Stimulated activated CD4-positive, alpha-beta T cell treated with anti-CD3 and anti-CD28 coated beads, Interleukin-12 subunit alpha, Interleukin-12 subunit beta, amount 100 ng/mL, for 48 hours (primary cell): ENCODE measurements at regions not wholly inside any gene's neighbourhood (a gene's known extent, or its start where the extent isn't known, plus 50 kb on each side); places are given as distances from the start of the nearest gene placed in this dataset.
"Not testable (repeated sequence)": the region's sequence is repeated elsewhere in the genome, so short reads cannot be mapped to it uniquely, and the experiment has no call there.

Experiments used
- DNase-seq, 3 donors: peaks; one replicate each; pipeline ENCODE4 v3.0.0-alpha.2; 2020; ENCODE audit warnings: low read depth in 2 of 3, low spot score in 1 of 3

- DNase-seq: not testable (repeated sequence)
These were observed 844.6 kb downstream of the TTLL7 start for GRCh38 chr1:83154306-83154705.

DNA sequence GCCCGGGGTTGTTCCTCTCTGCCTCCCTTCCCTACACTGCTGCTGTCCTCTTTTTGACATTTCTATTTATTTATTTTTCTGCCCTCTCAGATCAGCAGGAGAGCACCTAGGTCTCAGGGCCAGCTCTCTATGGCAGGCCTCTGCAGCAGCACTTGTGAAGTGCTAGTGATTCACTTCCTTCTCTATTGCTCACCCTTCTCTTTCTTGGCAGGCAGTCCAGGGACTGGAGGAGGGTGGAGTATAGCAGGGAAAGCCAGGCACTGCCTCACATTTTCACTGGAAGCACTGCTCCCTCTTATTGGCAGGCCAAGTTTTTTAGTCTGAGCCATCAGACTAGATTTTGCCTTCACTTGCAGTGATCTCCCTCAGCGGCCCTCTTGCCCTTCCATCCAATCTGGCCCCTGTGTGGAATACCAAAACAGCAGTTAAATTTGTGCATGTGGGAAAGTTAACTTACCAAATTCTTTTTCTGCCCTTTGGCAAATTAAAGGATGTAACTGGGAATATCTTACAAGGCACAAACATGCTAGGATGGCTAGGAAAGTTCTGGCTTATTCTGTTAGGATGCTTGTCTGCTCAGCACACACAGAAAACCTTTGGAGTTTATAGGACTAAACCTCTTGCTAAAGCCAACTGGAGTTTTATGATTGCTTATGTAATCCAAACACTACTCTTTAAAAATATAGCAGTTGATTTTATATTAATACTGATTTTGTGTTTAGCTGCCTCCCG, 847.6 kb downstream of the TTLL7 start:
- not testable (repeated sequence) for DNase-seq

DNA sequence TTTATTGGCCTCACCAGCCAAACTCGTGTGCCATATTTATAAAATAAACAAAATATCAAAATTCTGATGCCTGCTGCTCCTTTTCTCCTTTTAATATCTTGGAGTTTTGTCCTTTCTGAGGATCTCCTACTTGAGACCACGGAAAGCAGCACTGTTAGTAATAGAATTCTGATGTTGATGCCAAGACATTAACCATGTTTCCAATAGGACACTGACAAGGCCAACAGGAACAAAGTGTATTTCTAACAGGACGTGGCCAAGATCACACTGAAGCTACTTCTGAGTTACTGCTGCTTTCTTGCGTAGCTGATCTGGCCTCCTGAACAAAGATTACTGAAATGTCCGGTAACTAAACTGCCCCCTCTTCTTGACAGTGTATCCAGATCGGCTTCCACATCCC, 848.5 kb downstream of the TTLL7 start:
- not testable (repeated sequence) for DNase-seq

DNA sequence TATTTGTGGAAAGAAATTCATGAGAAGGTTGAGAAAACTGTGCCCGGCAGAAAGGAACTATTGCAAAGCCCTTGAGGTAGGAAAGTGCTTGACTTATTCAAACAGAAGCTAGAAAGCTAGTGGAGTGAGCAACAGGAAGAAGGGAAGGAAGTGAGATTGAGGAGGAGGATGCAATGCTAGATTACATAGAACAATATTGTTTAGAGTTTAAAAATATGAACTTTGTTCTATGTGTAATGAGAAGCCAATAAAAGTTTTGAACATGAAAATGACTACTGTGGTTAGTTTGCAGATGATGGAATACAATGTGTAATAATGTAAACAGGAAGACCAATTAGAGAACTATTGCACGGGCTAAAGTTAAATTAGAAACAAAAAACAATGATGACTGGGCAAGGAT, 853.1 kb downstream of the TTLL7 start:
- not testable (repeated sequence) for DNase-seq

DNA sequence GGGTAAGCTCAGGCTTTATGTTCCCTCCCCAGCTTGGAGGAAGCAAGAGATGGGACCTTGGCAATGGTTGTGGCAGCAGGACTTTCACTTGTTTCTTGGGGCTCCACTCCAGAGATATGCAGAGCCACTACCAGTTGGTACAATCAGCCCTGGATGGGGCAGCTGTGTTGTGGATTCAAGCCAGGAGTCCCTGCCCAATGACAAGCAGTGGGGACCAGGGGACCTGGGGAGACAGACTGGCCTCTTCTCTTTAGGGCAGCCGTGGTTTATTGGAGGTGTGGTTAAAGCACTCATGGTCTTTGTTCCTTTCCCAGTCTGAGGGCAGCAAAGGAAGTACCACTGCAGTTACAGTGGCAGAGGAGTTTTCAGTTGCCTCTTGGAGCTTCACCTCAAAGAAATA, 856.1 kb downstream of the TTLL7 start:
- not testable (repeated sequence) for DNase-seq

DNA sequence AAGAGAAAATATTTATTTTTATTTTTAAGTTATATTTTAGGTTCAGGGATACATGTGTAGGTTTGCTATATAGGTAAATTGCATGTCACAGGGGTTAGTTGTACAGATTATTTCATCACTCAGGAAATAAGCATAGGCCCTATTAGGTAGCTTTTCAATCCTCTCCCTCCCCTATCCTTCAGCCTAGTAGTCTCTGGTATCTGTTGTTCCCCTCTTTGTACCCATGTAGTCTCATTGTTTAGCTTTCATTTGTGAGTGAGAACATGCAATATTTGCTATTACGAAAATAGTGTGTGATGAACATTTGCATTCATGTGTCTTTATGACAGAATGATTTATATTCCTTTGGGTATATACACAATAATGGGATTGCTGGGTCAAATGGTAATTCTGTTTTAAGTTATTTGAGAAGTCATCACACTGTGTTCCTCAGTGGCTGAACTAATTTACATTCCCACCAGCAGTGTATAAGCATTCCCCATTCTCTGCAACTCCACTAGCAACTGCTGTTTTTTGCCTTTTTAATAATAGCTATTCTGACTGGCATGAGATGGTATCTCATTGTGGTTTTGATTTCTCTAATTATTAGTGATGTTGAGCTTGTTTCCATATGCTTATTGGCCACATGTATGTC, 863.3 kb downstream of the TTLL7 start:
- not testable (repeated sequence) for DNase-seq

GRCh38 chr1:83134322-83135014, 864.5 kb downstream of the TTLL7 start:
- DNase-seq: not testable (repeated sequence)

- DNase-seq: no peak
These were observed 867.3 kb downstream of the TTLL7 start for GRCh38 chr1:83131692-83131955.

- no peak for DNase-seq
These were observed 867.8 kb downstream of the TTLL7 start for GRCh38 chr1:83130886-83131691.

- no peak for DNase-seq
These were observed 869.8 kb downstream of the TTLL7 start for GRCh38 chr1:83129107-83129506.

DNA sequence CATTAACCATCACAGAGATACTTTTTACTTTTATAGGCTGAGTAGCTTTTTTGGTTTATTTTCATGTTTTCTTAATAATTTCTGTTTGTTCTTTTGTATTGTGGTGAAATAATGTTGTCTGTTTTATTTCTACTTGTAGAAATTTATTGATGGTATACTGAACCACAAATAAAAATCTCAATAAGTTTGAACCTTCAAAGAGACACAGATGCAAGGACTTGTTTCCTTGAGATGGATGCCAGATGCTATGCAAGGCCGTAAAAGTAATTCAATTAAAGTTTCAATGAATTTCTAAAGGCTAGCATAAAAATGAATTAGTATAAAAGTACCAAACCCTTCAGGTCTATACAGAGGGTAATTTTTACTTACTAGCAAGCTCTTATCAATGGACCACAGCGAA, 873.5 kb downstream of the TTLL7 start:
- no peak for DNase-seq

GRCh38 chr1:83123019-83123418, 875.9 kb downstream of the TTLL7 start:
- no peak for DNase-seq

GRCh38 chr1:83118472-83118871, 880.5 kb downstream of the TTLL7 start:
- no peak for DNase-seq

DNA sequence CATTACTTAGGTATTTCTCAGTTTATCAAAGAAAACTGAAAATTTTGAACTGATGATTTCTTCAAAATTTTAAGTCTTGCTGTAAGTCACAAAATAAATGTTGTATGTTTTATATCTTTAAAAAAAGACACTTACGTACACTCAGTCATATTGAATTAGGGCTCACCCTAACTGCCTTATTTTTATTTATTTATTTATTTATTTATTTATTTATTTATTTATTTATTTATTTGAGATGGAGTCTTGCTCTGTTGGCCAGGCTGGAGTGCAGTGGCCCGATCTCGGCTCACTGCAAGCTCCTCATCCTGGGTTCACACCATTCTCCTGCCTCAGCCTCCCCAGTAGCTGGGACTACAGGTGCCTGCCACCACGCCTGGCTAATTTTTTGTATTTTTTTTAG, 881.9 kb downstream of the TTLL7 start:
- not testable (repeated sequence) for DNase-seq

GRCh38 chr1:83115785-83116184, 883.1 kb downstream of the TTLL7 start:
- no peak for DNase-seq

GRCh38 chr1:83114136-83114834, 884.6 kb downstream of the TTLL7 start:
- no peak for DNase-seq

GRCh38 chr1:83113652-83114051, 885.3 kb downstream of the TTLL7 start:
- no peak for DNase-seq

DNA sequence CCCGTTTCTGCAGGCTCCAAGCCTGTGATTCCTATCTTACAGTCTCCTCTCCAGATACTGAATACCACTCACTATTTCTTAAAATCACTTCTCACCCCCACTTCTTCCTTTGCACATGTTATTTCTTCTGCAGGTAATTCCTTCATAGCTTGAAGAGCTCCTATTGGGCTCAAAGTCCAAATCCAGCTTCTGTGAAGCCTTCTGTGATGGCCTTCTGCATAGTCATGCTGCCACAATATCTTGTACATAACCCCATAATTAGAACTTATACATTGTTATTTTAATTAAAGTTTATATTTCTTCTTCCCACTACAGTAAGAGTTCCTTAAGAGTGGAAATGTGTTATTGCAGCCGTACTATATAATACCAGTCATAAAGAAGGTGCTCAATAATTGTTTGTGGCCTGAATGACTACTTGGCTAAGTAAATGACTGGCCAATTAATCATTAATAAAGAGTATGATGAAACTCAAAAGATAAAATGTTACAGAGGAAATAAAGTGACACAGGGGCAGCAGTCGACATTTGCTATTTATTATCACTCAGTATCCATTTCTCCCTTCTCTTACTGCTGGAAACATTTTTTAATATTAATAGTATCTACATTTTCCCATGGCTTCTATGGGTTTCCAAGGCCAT, 886.6 kb downstream of the TTLL7 start:
- no peak for DNase-seq

DNA sequence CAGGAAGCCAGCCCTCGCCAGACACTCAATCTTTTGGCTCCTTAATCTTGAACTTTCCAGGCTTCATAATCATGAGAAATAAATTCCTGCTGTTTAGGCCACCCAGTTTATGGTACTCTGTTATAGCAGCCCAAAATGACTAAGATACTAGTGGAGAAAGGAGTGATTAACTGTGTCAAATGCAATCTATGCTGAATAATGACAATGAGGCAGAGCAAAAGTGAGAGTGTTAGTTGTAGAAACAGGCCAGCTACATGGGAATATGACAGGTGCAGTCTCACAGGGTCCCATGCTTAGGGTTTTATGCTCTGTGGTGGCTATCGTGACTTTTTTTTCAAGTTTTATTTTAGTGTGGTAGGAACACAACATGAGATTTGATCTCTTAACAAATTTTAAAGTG, 888.8 kb downstream of the TTLL7 start:
- DNase-seq: no peak

DNA sequence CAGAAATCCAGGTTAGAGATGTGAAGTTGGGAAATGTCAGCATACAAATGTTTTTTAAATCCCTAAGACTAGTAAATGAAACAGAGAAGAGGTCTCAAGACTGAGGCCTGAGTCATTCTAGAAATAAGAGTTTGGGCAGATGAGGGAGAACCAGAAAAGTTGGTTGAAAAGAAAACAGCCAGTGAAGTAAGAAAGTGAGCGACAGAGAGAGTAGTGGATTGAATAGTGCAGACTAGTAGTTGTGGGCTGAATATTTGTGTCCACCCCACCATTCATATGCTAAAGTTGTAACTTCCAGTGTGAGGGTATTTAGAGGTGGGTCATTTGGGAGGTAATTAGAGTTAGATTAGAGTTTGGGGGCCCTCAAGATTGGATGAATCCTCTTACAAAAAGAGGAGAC, 889.2 kb downstream of the TTLL7 start:
- no peak for DNase-seq

DNA sequence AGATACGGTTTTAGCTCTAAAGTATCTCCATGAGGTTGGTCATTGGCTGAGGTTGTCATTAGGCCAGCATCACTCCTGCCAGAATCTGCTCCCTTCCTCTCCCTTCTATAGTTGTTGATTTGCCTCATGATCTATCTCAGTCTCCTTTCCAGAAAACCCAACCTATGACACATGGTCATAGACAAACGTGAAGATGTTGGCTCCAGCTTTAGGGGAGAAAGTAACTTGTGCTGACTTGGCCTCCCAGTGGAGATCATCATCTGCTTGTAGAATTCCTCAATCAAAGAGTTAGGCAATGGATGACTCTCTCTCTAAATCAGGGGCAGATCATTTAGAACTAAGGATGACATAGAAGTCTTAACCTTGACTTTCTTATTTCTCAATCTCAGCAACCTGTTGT, 894.4 kb downstream of the TTLL7 start:
- no peak for DNase-seq
